H1 (cell line): ENCODE measurements at regions not wholly inside any gene's neighbourhood (a gene's known extent, or its start where the extent isn't known, plus 50 kb on each side); places are given as distances from the start of the nearest gene placed in this dataset.
A peak's percentile ranks its signal among the peaks of the same experiment; 100 is the strongest.

Experiments
- CTCF ChIA-PET: fragments of 300-600 bp; sonication (Branson Sonifier 250); formaldehyde crosslinking; loops from one replicate; lab custom pipeline; 2021; ENCODE audit not compliant: partially characterized antibody; lab: Charles Lee
- POLR2A ChIA-PET: fragments of 300-600 bp; sonication (Branson Sonifier 250); formaldehyde crosslinking; loops from one replicate; lab custom pipeline; 2021; ENCODE audit warnings: inconsistent platforms; ENCODE audit not compliant: partially characterized antibody; lab: Charles Lee
- DNase-seq, 2 experiments: peaks; one replicate each; pipeline versions ENCODE4 v3.0.0 to v3.0.0-alpha.2; 2010 to 2022; ENCODE audit warnings: low spot score in 2 of 2, low read depth in 1 of 2, mixed read lengths in 1 of 2
- FAIRE-seq: peaks from 2 replicates; lab custom pipeline; 2011; peaks lifted over from hg19 to GRCh38; lab: Jason Lieb, UNC
- H2AFZ ChIP-seq: 2 replicates; pipeline ENCODE4 v1.8.1; 2012; ENCODE audit warnings: low read length, inconsistent platforms
- H2AK5ac ChIP-seq: 2 replicates; pipeline ENCODE4 v1.6.1; 2013; ENCODE audit warnings: low read depth, low read length
- H2BK120ac ChIP-seq: replicated peaks from 2 replicates; pipeline ENCODE3; 2013; ENCODE audit warnings: low read depth, low read length, inconsistent platforms
- H2BK12ac ChIP-seq: 2 replicates; pipeline ENCODE4 v1.6.1; 2013; ENCODE audit warnings: low read depth, low read length
- H2BK15ac ChIP-seq: 2 replicates; pipeline ENCODE4 v1.6.1; 2013; ENCODE audit warnings: low read length
- H2BK20ac ChIP-seq: 2 replicates; pipeline ENCODE4 v1.6.1; 2013; ENCODE audit warnings: low read length
- H2BK5ac ChIP-seq: 2 replicates; pipeline ENCODE4 v1.6.1; 2013; ENCODE audit warnings: low read depth, low read length
- H3K14ac ChIP-seq: 2 replicates; pipeline ENCODE4 v1.6.1; 2013; ENCODE audit warnings: inconsistent platforms; ENCODE audit not compliant: insufficient read length
- H3K18ac ChIP-seq: 2 replicates; pipeline ENCODE4 v1.6.1; 2013; ENCODE audit warnings: low read length; ENCODE audit errors: extremely low read depth
- H3K23ac ChIP-seq: 2 replicates; pipeline ENCODE4 v1.6.1; 2013; ENCODE audit warnings: inconsistent platforms; ENCODE audit not compliant: insufficient read length
- H3K23me2 ChIP-seq: 2 replicates; pipeline ENCODE4 v1.6.1; 2013; ENCODE audit warnings: low read depth, low read length
- H3K27ac ChIP-seq: 2 replicates; pipeline ENCODE4 v1.6.1; 2011; ENCODE audit warnings: low read depth, low read length, inconsistent platforms
- H3K27me3 ChIP-seq, 4 experiments: replicated peaks in 1 of 4; 1 replicate in 1 of 4; 2 replicates in 3 of 4; pipeline versions ENCODE4 v1.6.1 to v1.8.1; 2011 to 2013; ENCODE audit warnings: low read length in 3 of 4, mild to moderate bottlenecking in 3 of 4, inconsistent platforms in 2 of 4, mixed read lengths in 2 of 4, moderate library complexity in 1 of 4; ENCODE audit not compliant: control insufficient read depth in 3 of 4, insufficient read depth in 3 of 4; ENCODE audit errors: extremely low read depth in 1 of 4
- H3K36me3 ChIP-seq, 4 experiments: 2 replicates each; pipeline versions ENCODE4 v1.6.1 to v1.8.1; 2011 to 2013; ENCODE audit warnings: mild to moderate bottlenecking in 4 of 4, low read length in 3 of 4, moderate library complexity in 2 of 4, control low read depth in 1 of 4, inconsistent platforms in 1 of 4; ENCODE audit not compliant: insufficient read depth in 4 of 4, control insufficient read depth in 2 of 4
- H3K4ac ChIP-seq: replicated peaks from 2 replicates; pipeline ENCODE3; 2013; ENCODE audit warnings: low read length, low read depth, mixed read lengths, inconsistent platforms; ENCODE audit not compliant: insufficient read length
- H3K4me1 ChIP-seq, 4 experiments: replicated peaks in 1 of 4; 1 replicate in 1 of 4; 2 replicates in 3 of 4; pipeline versions ENCODE4 v1.6.1 to v1.8.1; 2011 to 2013; ENCODE audit warnings: low read length in 3 of 4, inconsistent platforms in 2 of 4, mixed read lengths in 1 of 4; ENCODE audit not compliant: insufficient read depth in 4 of 4, control insufficient read depth in 3 of 4
- H3K4me2 ChIP-seq, 2 experiments: 2 replicates each; pipeline versions ENCODE4 v1.6.1 to v1.8.1; 2011 to 2013; ENCODE audit warnings: low read depth in 2 of 2, low read length in 2 of 2, control low read depth in 1 of 2, inconsistent platforms in 1 of 2, mild to moderate bottlenecking in 1 of 2; ENCODE audit not compliant: insufficient read depth in 1 of 2
- H3K4me3 ChIP-seq, 4 experiments: fragments of 200-600, 300-600 bp in 1 of 4; sonication (generic), shearing (Covaris generic), sonication (Bioruptor Twin) in 1 of 4; 2 replicates each; pipeline versions ENCODE4 v1.5.1 to v1.8.1; 2011 to 2016; ENCODE audit warnings: low read length in 4 of 4, low read depth in 3 of 4, control low read depth in 2 of 4, inconsistent platforms in 2 of 4, mild to moderate bottlenecking in 2 of 4, mixed read lengths in 1 of 4, moderate library complexity in 1 of 4; ENCODE audit not compliant: insufficient read depth in 2 of 4; ENCODE audit errors: extremely low read depth in 1 of 4
- H3K56ac ChIP-seq: replicated peaks from 2 replicates; pipeline ENCODE3; 2013; ENCODE audit warnings: low read depth, mild to moderate bottlenecking, mixed read lengths, low read length, inconsistent platforms; ENCODE audit not compliant: insufficient read length
- H3K79me1 ChIP-seq: 2 replicates; pipeline ENCODE4 v1.6.1; 2013; ENCODE audit warnings: low read depth, low read length, control low read depth
- H3K79me2 ChIP-seq, 2 experiments: 2 replicates each; pipeline versions ENCODE4 v1.6.1 to v1.8.1; 2012 to 2013; ENCODE audit warnings: low read length in 2 of 2, mild to moderate bottlenecking in 2 of 2, inconsistent platforms in 1 of 2; ENCODE audit not compliant: insufficient read depth in 2 of 2, control insufficient read depth in 1 of 2
- H3K9ac ChIP-seq, 4 experiments: replicated peaks in 1 of 4; 1 replicate in 1 of 4; 2 replicates in 3 of 4; pipeline versions ENCODE4 v1.6.1 to v1.8.1; 2011 to 2013; ENCODE audit warnings: low read depth in 3 of 4, low read length in 3 of 4, control low read depth in 2 of 4, mild to moderate bottlenecking in 2 of 4, moderate library complexity in 2 of 4, inconsistent platforms in 1 of 4; ENCODE audit errors: extremely low read depth in 1 of 4
- H3K9me3 ChIP-seq, 2 experiments: 2 replicates each; pipeline versions ENCODE4 v1.6.1 to v1.8.1; 2012 to 2013; ENCODE audit warnings: mild to moderate bottlenecking in 2 of 2, moderate library complexity in 2 of 2, control low read depth in 1 of 2, inconsistent platforms in 1 of 2, low read depth in 1 of 2, low read length in 1 of 2, mixed read lengths in 1 of 2; ENCODE audit not compliant: insufficient read depth in 2 of 2
- H4K20me1 ChIP-seq, 2 experiments: replicated peaks in 1 of 2; 2 replicates each; pipeline versions ENCODE3 to v1.8.1; 2011 to 2013; ENCODE audit warnings: inconsistent platforms in 2 of 2, low read length in 2 of 2, mild to moderate bottlenecking in 1 of 2; ENCODE audit not compliant: insufficient read depth in 2 of 2, control insufficient read depth in 1 of 2
- H4K5ac ChIP-seq: 2 replicates; pipeline ENCODE4 v1.6.1; 2013; ENCODE audit warnings: low read length, low read depth, mixed read lengths, inconsistent platforms; ENCODE audit not compliant: insufficient read length
- H4K8ac ChIP-seq: 2 replicates; pipeline ENCODE4 v1.8.0; 2013; ENCODE audit warnings: mild to moderate bottlenecking, moderate library complexity, low read length, inconsistent platforms; ENCODE audit not compliant: insufficient read depth; ENCODE audit errors: extremely low read depth
- H4K91ac ChIP-seq: replicated peaks from 2 replicates; pipeline ENCODE3; 2013; ENCODE audit warnings: low read length, mixed read lengths, inconsistent platforms; ENCODE audit not compliant: insufficient read length
- HDAC2 ChIP-seq, 2 experiments: fragments of 300-600 bp in 1 of 2; sonication (generic) in 1 of 2; IDR thresholded peaks; 2 replicates each; pipeline ENCODE4 v1.6.1; 2011 to 2012; ENCODE audit warnings: low read depth in 2 of 2, low read length in 2 of 2, mild to moderate bottlenecking in 2 of 2, moderate library complexity in 2 of 2, borderline replicate concordance in 1 of 2, inconsistent platforms in 1 of 2
- JUN ChIP-seq: IDR thresholded peaks from 2 replicates; pipeline ENCODE4 v1.6.1; 2011; ENCODE audit warnings: low read depth, mild to moderate bottlenecking, improper control_type of control experiment, low read length
- MAFK ChIP-seq: IDR thresholded peaks from 2 replicates; pipeline ENCODE4 v1.6.1; 2012; ENCODE audit warnings: low read depth, mild to moderate bottlenecking, improper control_type of control experiment, low read length
- SIRT6 ChIP-seq: IDR thresholded peaks from one replicate; pipeline ENCODE4 v1.7.1; 2012; ENCODE audit warnings: low read length, inconsistent platforms
- USF2 ChIP-seq: IDR thresholded peaks from 2 replicates; pipeline ENCODE4 v1.6.1; 2011; ENCODE audit warnings: low read length, improper control_type of control experiment
- YY1 ChIP-seq: IDR thresholded peaks from 2 replicates; pipeline ENCODE4 v1.6.1; 2011; ENCODE audit warnings: low read depth, mild to moderate bottlenecking, low read length
- WGBS, 2 experiments: shearing (Covaris generic) in 1 of 2; methylation state at CpG; one replicate each; pipeline versions ENCODE4 v1.1.6 to v1.1.7; 2013 to 2015; ENCODE audit warnings: low lambda C conversion rate in 2 of 2, mixed read lengths in 2 of 2, inconsistent platforms in 1 of 2, low coverage in 1 of 2, missing lambda C conversion rate in 1 of 2; ENCODE audit not compliant: insufficient replicate concordance in 2 of 2, insufficient coverage in 1 of 2, insufficient read length in 1 of 2; ENCODE audit errors: extremely low coverage in 1 of 2, missing lambda C conversion rate in 1 of 2; 5-methylcytosine and 5-hydroxymethylcytosine counted together

- WGBS, 2 experiments: 66% methylated on average over 6 of the region's 6 CpGs; no CpG with 5 or more reads in 1 of the 2 experiments
- H3K27ac ChIP-seq: no peak overlapping the region
- H3K18ac ChIP-seq: no peak overlapping the region
- H4K5ac ChIP-seq: no peak overlapping the region
- no peak for TF ChIP-seq SIRT6
- TF ChIP-seq USF2: peak; percentile 71; the same call in 1 of the 2 replicates
- TF ChIP-seq YY1: no peak
- TF ChIP-seq MAFK: peak; percentile 46; the same call in 1 of the 2 replicates
- TF ChIP-seq JUN: no peak
- TF ChIP-seq HDAC2 (IDR thresholded peaks at IDR 0.05; ENCODE audit: borderline replicate concordance in 1 of 2, low read depth in 2 of 2, low read length in 2 of 2): no peak
- H3K23ac ChIP-seq: no peak overlapping the region
- H2AK5ac ChIP-seq: no peak overlapping the region
- H3K79me1 ChIP-seq: no peaks in the 10 kb centered on the region
- H4K8ac ChIP-seq: no peak overlapping the region
- H2BK20ac ChIP-seq: no peak overlapping the region
- H4K91ac ChIP-seq: no peak overlapping the region
- peak overlapping the region; percentile 26; the same call in 1 of the 2 replicates for H2AFZ ChIP-seq
- no peaks in the 10 kb centered on the region for H3K79me2 ChIP-seq
- H2BK12ac ChIP-seq: no peak overlapping the region
- no peaks in the 10 kb centered on the region for H4K20me1 ChIP-seq
- no peak overlapping the region for H2BK15ac ChIP-seq
- no peak overlapping the region for H3K4ac ChIP-seq
- H3K4me3 ChIP-seq: no peak overlapping the region
- no peak overlapping the region for H2BK5ac ChIP-seq
- no peaks in the 10 kb centered on the region for H3K36me3 ChIP-seq
- no peaks in the 10 kb centered on the region for H3K27me3 ChIP-seq
- H3K56ac ChIP-seq: no peak overlapping the region
- no peak overlapping the region for H3K4me2 ChIP-seq
- no peaks in the 10 kb centered on the region for H3K4me1 ChIP-seq
- no peaks in the 10 kb centered on the region for H3K9me3 ChIP-seq
- H2BK120ac ChIP-seq: no peak overlapping the region
- ChIA-PET POLR2A (no interaction called here), CTCF (interaction anchor here (1.6 kb wide), 1 partner anchor 12 kb away, joined by 3 read pairs; no protein-coding TSS in a partner anchor)
- H3K9ac ChIP-seq: no peak overlapping the region
- no peaks in the 10 kb centered on the region for H3K23me2 ChIP-seq
- peak in 1 of 2 experiments; percentile 53 for DNase-seq
- no peak overlapping the region for H3K14ac ChIP-seq
- peak; percentile 65 for FAIRE-seq
These were observed 217.1 kb upstream of the SLC35G4 start for GRCh38 chr18:11392292-11392691.
